ENCODE measurements at regions not wholly inside any gene's neighbourhood (a gene's known extent, or its start where the extent isn't known, plus 50 kb on each side); places are given as distances from the start of the nearest gene placed in this dataset.

- peak; percentile 57; the same call in 1 of the 2 replicates for TF ChIP-seq DPF2 (IDR thresholded peaks at IDR 0.05)
- TF ChIP-seq E4F1 (CRISPR knock-in tag; IDR thresholded peaks at IDR 0.05; ENCODE audit: borderline replicate concordance): no peak
- TF ChIP-seq ZNF146 (CRISPR knock-in tag; IDR thresholded peaks at IDR 0.05; ENCODE audit: unreplicated experiment): no peak
- no peak for TF ChIP-seq FOXM1 (IDR thresholded peaks at IDR 0.05; ENCODE audit: low read depth)
- no peak for TF ChIP-seq FOXM1 (CRISPR knock-in tag; IDR thresholded peaks at IDR 0.05; ENCODE audit: low read depth)
- TF ChIP-seq KLF6 (CRISPR knock-in tag; IDR thresholded peaks at IDR 0.05; ENCODE audit: borderline replicate concordance): no peak
- no peak for TF ChIP-seq RFX1 (IDR thresholded peaks at IDR 0.05)
- no peak for TF ChIP-seq ZNF764 (CRISPR knock-in tag; IDR thresholded peaks at IDR 0.05; ENCODE audit: low read depth)
- no peak; the same call in 1 of the 2 replicates for TF ChIP-seq ID3 (CRISPR knock-in tag; IDR thresholded peaks at IDR 0.05)
- TF ChIP-seq ID3 (tag; IDR thresholded peaks at IDR 0.05): 0 out of 2 replicates have a peak, but pooled peaks have one; percentile 49
- TF ChIP-seq, protein P1, sequence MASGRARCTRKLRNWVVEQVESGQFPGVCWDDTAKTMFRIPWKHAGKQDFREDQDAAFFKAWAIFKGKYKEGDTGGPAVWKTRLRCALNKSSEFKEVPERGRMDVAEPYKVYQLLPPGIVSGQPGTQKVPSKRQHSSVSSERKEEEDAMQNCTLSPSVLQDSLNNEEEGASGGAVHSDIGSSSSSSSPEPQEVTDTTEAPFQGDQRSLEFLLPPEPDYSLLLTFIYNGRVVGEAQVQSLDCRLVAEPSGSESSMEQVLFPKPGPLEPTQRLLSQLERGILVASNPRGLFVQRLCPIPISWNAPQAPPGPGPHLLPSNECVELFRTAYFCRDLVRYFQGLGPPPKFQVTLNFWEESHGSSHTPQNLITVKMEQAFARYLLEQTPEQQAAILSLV (tag; IDR thresholded peaks at IDR 0.05): no peak
- no peak for TF ChIP-seq ZFP1 (CRISPR knock-in tag; IDR thresholded peaks at IDR 0.05)
- no peak for TF ChIP-seq ZNF174 (CRISPR knock-in tag; IDR thresholded peaks at IDR 0.05)
- no peak for TF ChIP-seq EGR1 (conservative IDR thresholded peaks at IDR 0.05)
- TF ChIP-seq, protein P2, sequence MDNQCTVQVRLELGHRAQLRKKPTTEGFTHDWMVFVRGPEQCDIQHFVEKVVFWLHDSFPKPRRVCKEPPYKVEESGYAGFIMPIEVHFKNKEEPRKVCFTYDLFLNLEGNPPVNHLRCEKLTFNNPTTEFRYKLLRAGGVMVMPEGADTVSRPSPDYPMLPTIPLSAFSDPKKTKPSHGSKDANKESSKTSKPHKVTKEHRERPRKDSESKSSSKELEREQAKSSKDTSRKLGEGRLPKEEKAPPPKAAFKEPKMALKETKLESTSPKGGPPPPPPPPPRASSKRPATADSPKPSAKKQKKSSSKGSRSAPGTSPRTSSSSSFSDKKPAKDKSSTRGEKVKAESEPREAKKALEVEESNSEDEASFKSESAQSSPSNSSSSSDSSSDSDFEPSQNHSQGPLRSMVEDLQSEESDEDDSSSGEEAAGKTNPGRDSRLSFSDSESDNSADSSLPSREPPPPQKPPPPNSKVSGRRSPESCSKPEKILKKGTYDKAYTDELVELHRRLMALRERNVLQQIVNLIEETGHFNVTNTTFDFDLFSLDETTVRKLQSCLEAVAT (IDR thresholded peaks at IDR 0.05): peak in 1 of 2 experiments; percentile 63; a peak in 1 of 4 replicates
- no peak for TF ChIP-seq COPS2 (conservative IDR thresholded peaks at IDR 0.05)
- TF ChIP-seq POLR2AphosphoS5 (IDR thresholded peaks at IDR 0.05; ENCODE audit: control insufficient read depth, insufficient read depth, low read depth, low read length): no peak
- TF ChIP-seq PCBP2 (IDR thresholded peaks at IDR 0.05; ENCODE audit: low read depth, low read length, poor library complexity, severe bottlenecking): no peak
- TF ChIP-seq, protein P3, sequence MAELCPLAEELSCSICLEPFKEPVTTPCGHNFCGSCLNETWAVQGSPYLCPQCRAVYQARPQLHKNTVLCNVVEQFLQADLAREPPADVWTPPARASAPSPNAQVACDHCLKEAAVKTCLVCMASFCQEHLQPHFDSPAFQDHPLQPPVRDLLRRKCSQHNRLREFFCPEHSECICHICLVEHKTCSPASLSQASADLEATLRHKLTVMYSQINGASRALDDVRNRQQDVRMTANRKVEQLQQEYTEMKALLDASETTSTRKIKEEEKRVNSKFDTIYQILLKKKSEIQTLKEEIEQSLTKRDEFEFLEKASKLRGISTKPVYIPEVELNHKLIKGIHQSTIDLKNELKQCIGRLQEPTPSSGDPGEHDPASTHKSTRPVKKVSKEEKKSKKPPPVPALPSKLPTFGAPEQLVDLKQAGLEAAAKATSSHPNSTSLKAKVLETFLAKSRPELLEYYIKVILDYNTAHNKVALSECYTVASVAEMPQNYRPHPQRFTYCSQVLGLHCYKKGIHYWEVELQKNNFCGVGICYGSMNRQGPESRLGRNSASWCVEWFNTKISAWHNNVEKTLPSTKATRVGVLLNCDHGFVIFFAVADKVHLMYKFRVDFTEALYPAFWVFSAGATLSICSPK (IDR thresholded peaks at IDR 0.05; ENCODE audit: borderline replicate concordance): peak; percentile 96; the same call in 1 of the 2 replicates
- no peak for TF ChIP-seq CHD1 (IDR thresholded peaks at IDR 0.05; ENCODE audit: low read length)
- no peak for TF ChIP-seq BRCA1 (IDR thresholded peaks at IDR 0.05)
- TF ChIP-seq BRCA1 (CRISPR knock-in tag; IDR thresholded peaks at IDR 0.05): no peak
- TF ChIP-seq EP300 (IDR thresholded peaks at IDR 0.05; ENCODE audit: low read length): no peak
Observed at GRCh38 chr10:46106410-46107255, 60.6 kb upstream of the MSMB start (continued).

All from K562 (cell line).